DMS53 treated with DMSO at 0.1 percent for 48 hours (cell line): ENCODE measurements at regions not wholly inside any gene's neighbourhood (a gene's known extent, or its start where the extent isn't known, plus 50 kb on each side); places are given as distances from the start of the nearest gene placed in this dataset.
A peak's percentile ranks its signal among the peaks of the same experiment; 100 is the strongest.
"Not testable (repeated sequence)": the region's sequence is repeated elsewhere in the genome, so short reads cannot be mapped to it uniquely, and the experiment has no call there.

ENCODE experiments used
- DNase-seq: peaks from one replicate; lab custom pipeline; 2025; ENCODE audit not compliant: unreplicated experiment; lab: John Stamatoyannopoulos, UW

DNA sequence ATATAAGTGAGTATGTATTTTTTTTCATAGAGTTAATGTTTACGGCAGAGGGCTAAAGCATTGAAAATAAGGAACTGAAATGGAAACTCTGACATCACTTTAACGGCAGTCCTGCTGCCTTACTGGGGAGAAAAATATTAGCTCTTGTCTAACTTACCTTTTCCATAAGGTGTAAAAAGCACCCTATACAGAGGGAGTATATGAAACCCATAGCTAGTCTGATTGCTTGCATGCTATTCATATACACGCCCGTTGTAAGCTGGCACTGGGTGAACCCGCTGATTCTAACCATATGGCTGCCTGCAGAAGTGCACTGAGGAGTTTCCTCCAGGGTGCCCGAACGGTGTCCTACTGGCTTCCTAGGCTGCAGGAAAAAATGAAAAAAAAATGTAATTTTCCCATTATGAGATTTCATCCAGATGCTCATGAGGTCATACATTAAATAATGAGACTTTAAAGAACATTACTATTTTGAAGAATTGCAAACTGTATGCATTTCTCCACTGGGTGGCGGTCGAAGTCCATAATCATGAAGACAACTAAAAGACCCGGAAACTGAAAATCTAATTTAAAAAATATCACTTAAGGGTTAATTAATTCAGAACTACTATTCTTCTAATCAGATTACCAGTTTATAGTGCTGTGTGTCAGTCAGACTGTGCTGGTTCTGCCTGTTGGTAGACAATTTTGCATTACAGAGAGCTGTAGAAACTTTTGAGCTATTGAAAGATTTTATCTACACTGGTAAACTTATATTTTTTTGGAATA, 144.7 kb downstream of the ALX1 start:
- peak; percentile 25 for DNase-seq

DNA sequence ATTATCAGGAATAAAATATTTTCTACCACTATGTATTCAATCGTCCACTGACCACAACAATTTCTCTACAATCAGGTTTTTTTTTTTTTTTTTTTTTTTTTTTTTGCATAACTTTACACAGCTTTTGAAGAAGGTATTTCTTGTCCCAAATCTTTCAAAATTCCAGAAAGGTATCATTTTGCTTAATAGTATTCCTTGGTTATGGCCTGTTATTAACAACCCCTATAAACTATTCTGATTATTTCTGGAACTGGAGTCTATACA, 145.3 kb downstream of the ALX1 start:
- no peak for DNase-seq

DNA sequence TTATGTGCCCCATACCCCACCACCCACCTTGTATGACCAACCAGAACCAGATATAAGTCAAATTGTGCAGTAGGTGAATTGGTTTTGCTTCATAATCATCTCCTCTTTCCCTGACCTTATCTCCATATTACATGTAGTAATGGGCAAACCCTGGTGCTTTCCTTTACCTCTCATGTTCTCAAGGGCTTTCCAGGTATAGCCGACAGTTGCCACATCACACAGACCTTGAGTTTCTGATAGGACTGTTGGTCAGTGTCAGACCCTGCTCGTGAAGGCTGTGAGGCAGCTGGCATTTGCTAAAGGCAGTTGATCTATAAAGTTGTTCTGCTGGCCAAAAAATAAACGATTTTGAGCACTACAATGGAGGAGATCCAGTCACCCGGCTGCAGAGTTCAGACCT, 145.9 kb downstream of the ALX1 start:
- no peak for DNase-seq

DNA sequence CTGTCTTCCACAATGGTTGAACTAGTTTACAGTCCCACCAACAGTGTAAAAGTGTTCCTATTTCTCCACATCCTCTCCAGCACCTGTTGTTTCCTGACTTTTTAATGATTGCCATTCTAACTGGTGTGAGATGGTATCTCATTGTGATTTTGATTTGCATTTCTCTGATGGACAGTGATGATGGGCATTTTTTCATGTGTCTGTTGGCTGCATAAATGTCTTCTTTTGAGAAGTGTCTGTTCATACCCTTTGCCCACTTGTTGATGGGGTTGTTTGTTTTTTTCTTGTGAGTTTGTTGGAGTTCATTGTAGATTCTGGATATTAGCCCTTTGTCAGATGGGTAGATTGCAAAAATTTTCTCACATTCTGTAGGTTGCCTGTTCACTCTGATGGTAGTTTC, 153.1 kb downstream of the ALX1 start:
- not testable (repeated sequence) for DNase-seq

DNA sequence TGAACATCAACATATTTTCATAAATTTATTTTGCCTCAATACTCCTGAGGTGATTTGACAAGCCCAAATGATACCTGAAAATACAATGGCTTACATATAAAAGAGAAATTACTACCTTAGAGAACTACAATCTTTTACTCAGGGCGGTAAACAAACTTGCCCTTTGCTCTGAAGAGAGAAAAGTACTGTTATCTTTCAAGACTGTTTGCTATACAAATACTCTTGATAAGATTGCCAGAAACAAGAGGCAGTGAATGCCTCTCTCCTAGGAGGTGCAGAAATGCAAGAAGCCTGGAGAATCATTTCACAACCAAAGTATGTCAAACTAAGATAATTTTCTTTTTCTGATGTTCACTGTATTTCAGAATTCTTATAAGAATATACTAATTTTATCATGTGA, 160.3 kb downstream of the ALX1 start:
- no peak for DNase-seq

DNA sequence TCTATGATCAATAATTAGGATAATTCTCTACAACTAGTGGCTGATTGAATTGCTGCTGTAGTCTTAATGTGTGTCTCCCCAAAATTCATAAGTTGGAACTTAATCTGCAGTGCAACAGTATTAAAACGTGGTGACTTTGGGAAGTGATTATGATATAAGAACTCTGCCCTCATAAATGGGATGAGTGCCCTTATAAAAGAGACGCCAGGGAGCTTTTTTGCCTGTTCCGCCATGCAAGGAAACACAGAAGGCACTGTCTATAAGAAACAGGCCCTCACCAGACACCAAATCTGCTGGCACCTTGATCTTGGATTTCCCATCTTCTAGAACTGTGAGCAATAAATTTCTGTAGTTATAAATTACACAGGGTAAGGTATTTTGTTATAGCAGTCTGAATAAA, 161.0 kb downstream of the ALX1 start:
- DNase-seq: no peak

DNA sequence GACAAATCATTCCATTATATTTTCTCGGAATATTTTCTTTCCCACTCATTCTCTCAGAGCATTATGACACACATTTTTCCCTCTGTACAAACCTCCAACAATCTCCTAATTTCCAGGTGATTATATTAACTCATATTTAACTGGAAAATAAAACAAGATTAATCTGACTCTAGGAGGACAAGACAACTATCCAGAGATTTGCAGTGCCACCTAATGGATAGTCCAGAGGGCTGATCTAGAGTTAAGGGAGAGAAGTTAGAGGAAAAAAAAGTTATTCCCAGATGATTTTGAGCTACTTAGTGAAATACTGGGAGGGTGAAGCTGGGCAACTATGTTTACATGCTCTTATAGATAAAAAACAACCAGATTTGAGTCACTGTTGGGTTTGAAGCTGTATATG, 161.7 kb downstream of the ALX1 start:
- no peak for DNase-seq

DNA sequence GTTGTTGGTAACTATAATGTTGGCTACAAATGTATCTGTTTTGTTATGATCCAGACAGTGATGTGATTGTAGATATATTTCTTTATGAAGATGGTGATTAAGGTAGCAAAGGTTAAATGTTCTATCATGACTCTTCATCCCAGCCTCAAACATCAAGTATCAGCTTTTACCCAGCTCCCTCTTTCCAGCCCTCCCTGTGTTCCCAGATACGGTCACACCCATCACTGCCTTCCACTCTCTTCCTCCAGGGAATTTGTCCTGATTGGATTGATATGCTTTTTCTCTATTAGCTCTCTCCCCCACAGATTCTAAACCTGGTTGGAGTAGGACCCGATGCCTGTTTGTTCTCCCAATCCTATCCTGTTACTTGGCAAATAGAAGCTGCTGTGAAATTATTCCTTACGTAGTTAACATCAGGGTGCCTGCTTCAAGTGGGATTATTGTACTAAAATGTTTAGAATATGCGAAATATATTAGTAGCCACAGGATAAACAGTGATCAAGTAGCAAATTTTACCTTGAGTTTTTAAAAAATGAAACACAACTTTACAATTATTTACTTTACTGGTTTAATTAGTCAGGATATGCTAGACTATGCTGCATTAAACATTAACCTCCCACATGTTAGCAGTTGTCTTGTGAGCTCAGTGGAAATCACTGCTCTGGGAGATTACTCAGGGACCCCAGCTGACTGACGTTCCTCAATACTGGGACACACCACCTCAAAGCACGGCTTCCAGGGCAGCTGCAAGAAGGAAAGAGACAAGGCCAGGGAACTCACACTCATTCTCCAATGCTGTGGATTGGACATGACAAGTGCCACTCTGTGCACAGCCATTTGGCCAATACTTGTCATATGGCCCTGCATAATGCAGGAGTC, 165.3 kb downstream of the ALX1 start:
- DNase-seq: no peak

DNA sequence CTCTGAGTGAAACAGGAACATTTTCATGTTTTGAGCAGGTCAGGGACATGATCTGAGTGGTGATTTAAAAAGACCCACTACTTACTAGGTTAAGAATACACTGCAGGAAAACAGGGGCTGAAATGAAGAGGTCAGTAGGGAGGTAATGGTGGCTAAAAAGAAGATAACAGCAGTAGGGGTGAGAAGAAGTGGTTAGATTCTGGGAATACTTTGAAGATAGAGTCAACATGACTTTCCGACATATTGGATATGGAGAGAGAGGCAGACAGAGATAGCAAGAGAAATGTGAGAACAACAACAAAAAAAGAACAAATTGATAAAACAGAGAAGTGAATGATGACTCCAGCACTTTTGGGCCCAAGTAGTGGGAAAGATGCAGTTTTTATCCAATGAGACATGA, 168.0 kb downstream of the ALX1 start:
- no peak for DNase-seq

DNA sequence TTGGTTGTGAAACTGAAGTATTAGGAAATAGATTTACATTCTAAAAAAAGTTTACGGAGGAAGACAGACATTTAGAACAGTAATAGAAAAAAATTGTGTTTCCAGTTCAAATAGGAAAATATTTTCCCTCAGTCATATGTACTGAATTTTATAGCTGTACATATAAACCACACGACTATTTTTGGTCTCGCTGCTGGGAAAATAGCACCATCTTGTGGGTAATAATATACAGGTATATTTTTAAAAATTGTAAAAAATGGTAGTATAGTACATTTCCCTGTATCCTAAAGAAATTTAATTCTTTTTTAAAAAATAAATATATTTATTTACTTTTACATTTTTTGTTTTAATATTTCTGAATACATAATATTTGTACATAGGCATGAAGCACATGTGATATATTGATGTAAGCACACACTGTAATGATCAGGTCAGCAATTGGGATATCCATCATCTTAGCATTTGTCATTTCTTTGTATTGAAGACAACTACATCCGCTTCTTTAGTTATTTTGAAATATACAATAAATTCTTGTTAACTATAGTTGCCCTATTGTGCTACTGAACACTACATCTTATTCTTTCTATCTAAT, 168.6 kb downstream of the ALX1 start:
- DNase-seq: peak; percentile 57

DNA sequence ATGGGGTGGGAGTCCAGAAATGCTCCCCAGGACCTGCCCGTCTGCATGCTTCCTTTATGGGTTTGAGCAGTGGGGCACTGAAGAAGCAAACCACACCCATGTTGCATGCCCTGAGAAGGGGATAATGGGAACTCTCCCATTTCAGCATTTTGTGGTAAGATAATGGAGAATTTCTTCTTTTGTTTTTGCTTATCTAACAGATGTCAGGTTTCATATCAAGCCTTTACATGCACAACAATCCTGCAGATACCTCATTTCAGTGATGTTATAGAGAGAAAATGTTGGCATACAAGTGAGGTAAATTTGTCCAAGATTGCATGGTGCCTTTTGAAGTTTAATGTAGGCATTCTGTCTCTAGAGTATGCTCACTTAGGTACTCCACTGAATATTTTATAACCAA, 177.0 kb downstream of the ALX1 start:
- DNase-seq: no peak

DNA sequence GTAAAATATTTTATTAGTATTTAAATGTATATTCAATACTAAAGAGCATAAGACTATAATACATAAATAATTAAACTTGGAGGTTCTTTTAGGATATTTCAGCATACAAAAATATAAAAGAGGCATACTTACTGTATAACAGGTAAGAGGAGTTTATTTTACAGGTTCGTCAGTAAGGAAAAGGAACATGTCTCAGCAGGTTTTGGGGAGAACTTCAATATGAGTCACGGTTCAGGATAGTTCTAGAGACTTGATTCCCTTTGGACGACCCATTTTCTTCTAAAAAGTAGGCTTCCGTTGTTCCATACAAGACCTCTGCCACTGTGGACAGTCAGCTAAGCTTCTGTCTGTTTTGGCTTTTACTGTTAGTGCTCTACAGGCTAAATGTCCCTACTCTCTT, 181.1 kb downstream of the ALX1 start:
- DNase-seq: no peak

DNA sequence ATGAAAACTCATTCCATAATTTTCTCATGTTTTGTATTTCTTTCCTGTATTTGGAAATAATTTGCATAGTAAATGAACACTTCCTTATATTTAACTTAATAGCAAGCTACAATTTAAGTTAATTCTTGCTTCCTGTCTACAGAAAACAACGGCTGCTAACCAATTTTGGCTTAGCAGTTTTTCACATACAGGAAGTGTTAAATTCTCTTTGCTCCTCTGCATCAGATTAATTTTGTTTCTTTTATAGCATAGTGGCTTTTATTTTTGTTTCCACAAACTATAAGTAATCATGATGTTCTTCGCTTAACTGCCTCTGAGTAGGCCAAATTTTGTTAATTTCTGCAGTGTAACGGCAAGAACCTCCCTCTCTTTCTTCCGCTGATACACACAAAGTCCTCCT, 182.9 kb downstream of the ALX1 start:
- no peak for DNase-seq

DNA sequence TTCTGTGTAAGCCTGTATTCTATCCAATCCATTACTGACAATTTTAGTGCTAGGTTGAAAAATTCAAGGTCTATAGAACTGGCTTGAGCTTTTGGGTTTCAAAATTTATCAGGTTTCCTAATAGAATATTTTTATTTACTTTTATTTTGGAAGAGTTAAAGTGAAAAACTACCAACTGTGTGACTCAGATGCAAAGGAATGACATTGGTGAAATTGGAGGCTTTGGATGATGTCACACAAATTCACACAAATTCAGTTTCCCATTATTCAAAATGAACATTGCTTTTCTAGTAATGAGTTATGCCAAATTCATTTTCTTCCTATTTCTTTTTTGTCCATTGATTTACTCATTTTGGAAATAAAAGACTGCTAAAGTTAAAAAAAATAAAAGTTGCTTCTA, 186.9 kb downstream of the ALX1 start:
- no peak for DNase-seq

DNA sequence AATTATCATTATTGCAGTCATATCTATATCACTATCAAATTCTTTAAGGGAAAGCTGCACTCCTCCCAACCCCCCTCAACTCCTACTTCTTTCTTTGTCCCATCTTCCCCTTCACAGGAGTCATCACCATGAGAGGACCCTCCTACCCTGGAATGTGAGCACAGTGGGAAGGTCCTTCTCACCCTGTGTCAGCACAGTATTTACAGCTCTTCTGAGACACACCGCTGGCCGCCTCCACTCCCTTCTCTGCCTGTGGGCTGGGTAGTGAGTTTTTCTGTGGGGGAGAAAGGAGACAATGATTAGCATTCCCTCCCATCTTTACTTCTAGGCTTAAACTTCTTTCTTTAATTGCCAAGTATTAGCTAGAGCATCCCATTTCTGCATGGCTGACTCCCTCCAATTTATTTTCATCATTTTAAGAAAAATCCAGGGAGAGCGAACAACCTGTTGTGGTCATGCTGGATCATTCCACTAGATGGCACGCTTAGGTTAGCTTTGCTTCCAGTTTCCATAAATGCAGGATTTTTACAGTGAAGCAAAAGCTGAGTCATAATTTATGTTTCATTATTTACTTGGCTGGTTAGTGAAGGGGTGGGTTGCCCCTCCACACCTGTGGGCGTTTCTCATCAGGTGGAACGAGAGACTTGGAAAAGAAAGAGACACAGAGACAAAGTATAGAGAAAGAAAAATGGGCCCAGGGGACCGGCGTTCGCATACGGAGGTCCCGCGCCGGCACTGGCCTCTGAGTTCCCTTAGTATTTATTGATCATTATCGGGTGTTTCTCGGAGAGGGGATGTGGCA, 188.5 kb downstream of the ALX1 start:
- peak; percentile 86 for DNase-seq

DNA sequence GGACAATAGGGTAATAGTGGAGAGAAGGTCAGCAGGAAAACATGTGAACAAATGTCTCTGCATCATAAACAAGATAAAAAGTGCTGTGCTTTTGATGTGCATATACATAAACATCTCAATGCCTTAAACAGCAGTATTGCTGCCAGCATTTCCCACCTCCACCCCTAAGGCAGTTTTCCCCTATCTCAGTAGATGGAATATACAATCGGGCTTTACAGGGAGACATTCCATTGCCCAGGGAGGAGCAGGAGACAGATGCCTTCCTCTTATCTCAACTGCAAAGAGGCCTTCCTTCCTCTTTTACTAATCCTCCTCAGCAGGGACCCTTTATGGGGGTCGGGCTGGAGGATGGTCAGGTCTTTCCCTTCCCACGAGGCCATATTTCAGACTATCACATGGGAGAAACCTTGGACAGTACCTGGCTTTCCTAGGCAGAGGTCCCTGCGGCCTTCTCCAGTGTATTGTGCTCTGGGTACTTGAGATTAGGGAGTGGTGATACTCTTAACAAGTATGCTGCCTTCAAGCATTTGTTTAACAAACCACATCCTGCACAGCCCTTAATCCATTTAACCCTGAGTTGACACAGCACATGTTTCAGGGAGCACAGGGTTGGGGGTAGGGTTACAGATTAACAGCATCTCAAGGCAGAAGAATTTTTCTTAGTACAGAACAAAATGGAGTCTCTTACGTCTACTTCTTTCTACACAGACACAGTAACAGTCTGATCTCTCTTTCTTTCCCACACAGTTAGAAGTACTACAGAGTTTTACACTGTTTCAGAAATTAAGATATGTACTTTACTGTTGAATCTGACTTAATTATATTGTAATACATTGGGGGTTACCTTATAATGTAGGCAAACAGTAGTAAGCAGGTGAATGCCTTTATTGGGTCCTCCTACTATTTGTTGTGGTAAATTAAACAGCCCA, 189.4 kb downstream of the ALX1 start:
- peak; percentile 79 for DNase-seq

DNA sequence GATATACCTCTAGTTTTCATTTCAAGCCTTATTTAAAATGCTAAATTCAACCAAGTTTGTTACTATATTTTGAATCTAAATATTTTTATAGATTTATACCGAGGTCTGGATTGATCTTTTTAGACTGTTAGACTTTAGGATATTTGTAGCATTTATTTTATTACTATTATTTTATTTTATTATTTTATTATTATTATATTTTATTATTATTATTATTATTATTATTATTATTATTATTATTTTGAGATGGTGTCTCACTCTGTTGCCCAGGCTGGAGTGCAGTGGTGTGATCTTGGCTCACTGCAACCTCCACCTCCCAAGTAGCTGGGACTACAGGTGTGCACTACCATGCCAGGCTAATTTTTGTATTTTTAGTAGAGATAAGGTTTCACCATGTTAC, 195.3 kb downstream of the ALX1 start:
- DNase-seq: not testable (repeated sequence)

DNA sequence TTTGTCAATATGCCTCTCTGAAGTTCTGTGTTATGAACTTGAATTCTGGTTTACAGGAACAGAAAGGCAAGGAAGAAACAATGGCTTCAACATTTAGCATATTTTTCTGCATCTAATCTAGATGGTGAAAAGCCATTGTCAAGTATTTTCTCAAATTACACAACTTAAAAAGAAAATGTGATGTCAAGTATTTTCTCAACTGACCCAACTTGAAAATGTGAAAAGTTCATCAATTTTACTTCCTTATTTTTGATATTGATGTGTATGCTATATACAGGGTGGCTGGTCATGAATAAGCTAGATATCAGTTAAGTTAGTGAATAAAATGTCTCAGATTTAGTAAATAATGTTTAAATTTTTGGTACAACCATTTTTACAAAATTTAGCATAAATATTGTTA, 196.7 kb downstream of the ALX1 start:
- no peak for DNase-seq

DNA sequence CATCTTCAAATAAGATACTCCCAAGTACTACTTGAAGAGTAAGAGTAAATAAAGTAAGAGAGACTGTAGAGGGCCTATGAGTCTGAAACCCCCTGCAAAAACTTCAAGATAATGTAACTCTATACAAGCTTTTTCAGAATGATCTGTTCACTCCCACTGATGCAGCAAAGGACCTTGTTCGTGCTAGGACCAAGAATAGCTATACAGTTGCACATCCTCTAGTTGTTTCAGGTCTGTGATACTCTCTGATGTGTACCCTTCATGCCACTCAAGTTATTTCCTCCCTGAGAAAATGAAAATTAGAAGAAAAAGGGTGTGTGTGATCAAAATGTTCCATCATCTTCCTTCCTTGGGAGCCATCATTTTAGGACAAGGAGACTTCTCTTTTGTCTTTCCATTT, 204.4 kb downstream of the ALX1 start:
- DNase-seq: no peak

DNA sequence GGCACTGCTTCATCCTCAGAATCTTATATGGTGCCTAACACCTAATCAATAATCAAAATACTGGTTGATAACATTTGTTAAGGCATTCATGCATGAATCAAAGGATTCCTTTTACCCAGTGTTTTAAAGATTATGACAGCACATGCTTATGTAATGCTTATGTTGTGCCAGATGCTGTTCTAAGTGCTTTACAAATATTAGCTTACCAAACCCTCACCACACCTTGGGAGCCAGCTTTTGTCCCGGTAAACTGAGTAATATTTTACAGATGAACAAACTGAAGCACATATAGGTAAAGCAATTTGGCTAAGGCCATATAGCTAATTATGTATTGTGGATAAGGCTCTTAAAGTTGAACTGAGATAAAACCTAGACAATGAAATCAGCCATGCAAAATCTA, 209.2 kb downstream of the ALX1 start:
- peak; percentile 86 for DNase-seq
